PC-9 (cell line): ENCODE measurements at regions not wholly inside any gene's neighbourhood (a gene's known extent, or its start where the extent isn't known, plus 50 kb on each side); places are given as distances from the start of the nearest gene placed in this dataset.

Experiments used
- BruUV-seq: library from RNA; stranded (reverse); fragments of 400-500 nt; replicated peaks from 2 replicates; lab custom pipeline; 2021; lab: Mats Ljungman, UMichigan
- CTCF ChIA-PET: fragments of 300-600 bp; sonication (Branson Sonifier 250); formaldehyde crosslinking; loops from one replicate; lab custom pipeline; 2022; ENCODE audit warnings: antibody characterized with exemption; lab: Charles Lee
- POLR2A ChIA-PET: fragments of 300-600 bp; sonication (Branson Sonifier 250); formaldehyde crosslinking; loops from one replicate; lab custom pipeline; 2022; ENCODE audit warnings: antibody characterized with exemption; ENCODE audit not compliant: unreplicated experiment; lab: Charles Lee
- DNase-seq, 2 experiments: peaks; one replicate each; pipeline versions ENCODE4 v3.0.0 to v3.0.0-alpha.2; 2015 to 2022; ENCODE audit warnings: mixed read lengths in 1 of 2
- H2AFZ ChIP-seq: fragments of 200-600 bp; sonication (generic); 2 replicates; pipeline ENCODE4 v1.8.1; 2017; ENCODE audit warnings: antibody characterized with exemption
- H3F3A ChIP-seq: fragments of 200-600 bp; sonication (generic); 2 replicates; pipeline ENCODE4 v1.8.1; 2017; ENCODE audit warnings: antibody characterized with exemption, mild to moderate bottlenecking, low read depth; ENCODE audit not compliant: insufficient read depth
- H3K27ac ChIP-seq: fragments of 200-600 bp; sonication (generic); 2 replicates; pipeline ENCODE4 v1.6.1; 2016; ENCODE audit warnings: mixed run types
- H3K27me3 ChIP-seq: fragments of 200-600 bp; sonication (generic); 2 replicates; pipeline ENCODE4 v1.6.1; 2016; ENCODE audit warnings: low read depth, mixed run types; ENCODE audit not compliant: insufficient read depth
- H3K36me3 ChIP-seq: fragments of 200-600 bp; sonication (generic); 2 replicates; pipeline ENCODE4 v1.6.1; 2016; ENCODE audit warnings: low read depth, mixed run types
- H3K4me1 ChIP-seq: fragments of 200-600 bp; sonication (generic); replicated peaks from 2 replicates; pipeline ENCODE4 v1.6.1; 2016; ENCODE audit warnings: mixed run types; ENCODE audit not compliant: insufficient read depth
- H3K4me2 ChIP-seq: fragments of 200-600 bp; sonication (generic); 2 replicates; pipeline ENCODE4 v1.6.1; 2017; ENCODE audit warnings: mixed run types
- H3K4me3 ChIP-seq: fragments of 200-600 bp; sonication (generic); 2 replicates; pipeline ENCODE4 v1.6.1; 2016; ENCODE audit warnings: mixed run types
- H3K79me2 ChIP-seq: fragments of 200-600 bp; sonication (generic); 2 replicates; pipeline ENCODE4 v1.6.1; 2017; ENCODE audit warnings: low read depth, mixed run types
- H3K9me2 ChIP-seq: fragments of 200-600 bp; sonication (generic); 2 replicates; pipeline ENCODE4 v1.8.1; 2017; ENCODE audit warnings: mild to moderate bottlenecking; ENCODE audit not compliant: insufficient read depth
- H3K9me3 ChIP-seq: fragments of 200-600 bp; sonication (generic); 2 replicates; pipeline ENCODE4 v1.8.1; 2016; ENCODE audit warnings: low read depth; ENCODE audit not compliant: insufficient read depth
- H4K20me1 ChIP-seq: fragments of 200-600 bp; sonication (generic); 2 replicates; pipeline ENCODE4 v1.8.1; 2017; ENCODE audit not compliant: insufficient read depth
- EZH2 ChIP-seq: fragments of 200-600 bp; sonication (generic); IDR thresholded peaks from 2 replicates; pipeline ENCODE4 v1.8.0; 2017; ENCODE audit warnings: antibody characterized with exemption, low read depth
- intact Hi-C: fragments of 100-400 bp; cut with micrococcal nuclease; formaldehyde crosslinking; loops from one replicate; pipeline ENCODE4 v1.10.0; 2022; ENCODE audit not compliant: unreplicated experiment
- TF ChIP-seq, protein P1 (sequence below): fragments of 200-600 bp; sonication (generic); conservative IDR thresholded peaks from 2 replicates; pipeline ENCODE4 v1.6.1; 2017; ENCODE audit warnings: mixed run types, antibody characterized with exemption, mild to moderate bottlenecking, moderate library complexity

DNA sequence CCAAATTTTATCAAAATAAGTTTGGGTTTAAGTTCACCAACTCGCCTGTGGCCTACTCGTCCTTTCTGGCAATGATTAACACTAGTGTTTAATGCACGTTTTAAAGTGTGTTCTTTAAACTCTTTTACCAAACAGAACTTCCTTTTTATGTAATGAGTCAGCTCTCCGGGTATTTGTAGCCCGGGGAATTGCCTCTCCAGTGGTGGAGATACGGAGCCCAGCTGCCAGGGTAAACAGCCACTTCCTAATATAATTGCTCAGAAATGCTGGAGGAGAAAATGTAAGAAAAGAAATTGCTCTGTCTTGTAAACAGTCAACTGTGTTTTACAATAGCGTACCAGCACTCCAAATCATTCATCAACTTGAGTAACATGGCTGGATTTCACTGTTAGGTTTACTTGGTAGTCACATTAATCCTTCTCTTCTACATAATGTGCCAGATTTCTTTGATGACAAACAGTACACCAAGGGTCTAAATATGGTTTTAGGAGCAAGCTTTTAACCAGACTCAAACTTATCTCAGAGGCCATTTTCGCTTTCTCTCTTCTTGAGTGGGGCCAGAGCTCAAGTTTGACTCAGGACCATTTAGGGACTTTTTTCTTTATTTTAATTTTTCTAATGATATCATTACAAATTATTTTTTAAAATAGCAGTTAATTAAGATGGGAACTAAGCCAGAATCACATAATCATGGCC is 101.2 kb upstream of the SLC38A2 start:
- no peak for TF ChIP-seq EZH2
- TF ChIP-seq, protein P1, sequence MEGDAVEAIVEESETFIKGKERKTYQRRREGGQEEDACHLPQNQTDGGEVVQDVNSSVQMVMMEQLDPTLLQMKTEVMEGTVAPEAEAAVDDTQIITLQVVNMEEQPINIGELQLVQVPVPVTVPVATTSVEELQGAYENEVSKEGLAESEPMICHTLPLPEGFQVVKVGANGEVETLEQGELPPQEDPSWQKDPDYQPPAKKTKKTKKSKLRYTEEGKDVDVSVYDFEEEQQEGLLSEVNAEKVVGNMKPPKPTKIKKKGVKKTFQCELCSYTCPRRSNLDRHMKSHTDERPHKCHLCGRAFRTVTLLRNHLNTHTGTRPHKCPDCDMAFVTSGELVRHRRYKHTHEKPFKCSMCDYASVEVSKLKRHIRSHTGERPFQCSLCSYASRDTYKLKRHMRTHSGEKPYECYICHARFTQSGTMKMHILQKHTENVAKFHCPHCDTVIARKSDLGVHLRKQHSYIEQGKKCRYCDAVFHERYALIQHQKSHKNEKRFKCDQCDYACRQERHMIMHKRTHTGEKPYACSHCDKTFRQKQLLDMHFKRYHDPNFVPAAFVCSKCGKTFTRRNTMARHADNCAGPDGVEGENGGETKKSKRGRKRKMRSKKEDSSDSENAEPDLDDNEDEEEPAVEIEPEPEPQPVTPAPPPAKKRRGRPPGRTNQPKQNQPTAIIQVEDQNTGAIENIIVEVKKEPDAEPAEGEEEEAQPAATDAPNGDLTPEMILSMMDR, result no peak
- peak overlapping the region; percentile 61 for H3K4me2 ChIP-seq
- no peak overlapping the region for H2AFZ ChIP-seq
- no peaks in the 10 kb centered on the region for H3K79me2 ChIP-seq
- peaks cover 11% of the 10 kb centered on the region; the same call in 1 of the 2 replicates for H3K36me3 ChIP-seq
- H3K27me3 ChIP-seq, result no peaks in the 10 kb centered on the region
- H3K27ac ChIP-seq, result peak overlapping the region; percentile 85
- H3K9me2 ChIP-seq, result no peaks in the 10 kb centered on the region
- H3K9me3 ChIP-seq, result no peaks in the 10 kb centered on the region; the same call in 1 of the 2 replicates
- peak; percentile 68 to 91 for DNase-seq
- H3K4me1 ChIP-seq, result peaks cover 80% of the 10 kb centered on the region
- ChIA-PET POLR2A (interaction anchor here (0.7 kb wide), 1 partner anchor 18 kb away, joined by 7 read pairs; no protein-coding TSS in a partner anchor), CTCF (interaction anchor here (0.5 kb wide), 1 partner anchor 42 kb away, joined by 3 read pairs; no protein-coding TSS in a partner anchor)
- no peaks in the 10 kb centered on the region for H4K20me1 ChIP-seq
- peak overlapping the region; percentile 20; the same call in 1 of the 2 replicates for H3K4me3 ChIP-seq
- H3F3A ChIP-seq, result peaks cover 34% of the 10 kb centered on the region
- TSS peak; percentile 31 for BruUV-seq
- intact Hi-C loops, result loop anchor here (1.0 to 5.0 kb wide), 2 partner anchors 18 to 74 kb away; no protein-coding TSS in a partner anchor

DNA sequence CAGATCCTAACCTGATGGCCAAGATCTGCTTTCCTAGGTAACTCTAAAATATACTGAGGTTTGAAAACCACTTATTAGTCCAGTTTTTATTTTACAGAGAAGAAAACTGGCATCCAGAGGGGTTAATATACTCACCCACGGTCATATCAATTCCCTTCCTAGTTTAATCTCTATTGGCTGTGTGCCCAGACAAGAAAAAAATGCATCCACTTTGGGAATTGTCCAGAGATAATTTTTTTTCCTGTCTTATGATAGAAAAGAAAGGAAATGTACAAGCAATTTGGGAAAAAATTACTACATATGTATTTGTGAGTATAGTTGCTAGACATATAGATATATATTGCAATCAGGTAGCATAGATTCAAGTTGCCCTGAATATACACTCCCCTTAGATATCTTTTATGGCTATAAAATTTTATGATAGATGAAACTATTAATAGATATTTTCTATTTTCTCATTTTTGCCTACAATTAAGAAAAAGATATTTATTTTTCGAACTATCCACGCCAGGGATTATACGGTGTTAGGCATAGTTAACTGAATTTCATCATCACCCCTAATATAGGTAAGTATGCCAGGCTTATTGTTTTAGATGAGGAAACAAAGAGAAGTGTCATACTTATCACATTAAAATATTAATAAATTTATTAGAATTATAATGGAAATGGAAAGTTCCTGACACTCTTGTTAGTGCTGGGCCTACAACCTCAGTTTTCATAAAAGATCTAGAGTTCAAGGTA is 100.5 kb upstream of the SLC38A2 start:
- H3K27ac ChIP-seq, result peak overlapping the region; percentile 85
- H3F3A ChIP-seq, result peaks cover 34% of the 10 kb centered on the region
- TF ChIP-seq EZH2, result no peak
- TF ChIP-seq, protein P1, result no peak
- peaks cover 11% of the 10 kb centered on the region; the same call in 1 of the 2 replicates for H3K36me3 ChIP-seq
- POLR2A ChIA-PET, result interaction anchor here (0.7 kb wide), 1 partner anchor 17 kb away, joined by 7 read pairs; no protein-coding TSS in a partner anchor
- no peaks in the 10 kb centered on the region for H3K79me2 ChIP-seq
- DNase-seq, result peak in 1 of 2 experiments; percentile 44
- H3K9me2 ChIP-seq, result no peaks in the 10 kb centered on the region
- no peaks in the 10 kb centered on the region for H3K27me3 ChIP-seq
- CTCF ChIA-PET, result no interaction called here
- peak overlapping the region; percentile 61 for H3K4me2 ChIP-seq
- no peak overlapping the region for H2AFZ ChIP-seq
- H3K9me3 ChIP-seq, result no peaks in the 10 kb centered on the region; the same call in 1 of the 2 replicates
- BruUV-seq, result no TSS peak
- intact Hi-C loops, result loop anchor here (1.0 to 5.0 kb wide), 2 partner anchors 18 to 74 kb away; no protein-coding TSS in a partner anchor
- H4K20me1 ChIP-seq, result no peaks in the 10 kb centered on the region
- H3K4me3 ChIP-seq, result no peak overlapping the region
- H3K4me1 ChIP-seq, result peaks cover 84% of the 10 kb centered on the region

DNA sequence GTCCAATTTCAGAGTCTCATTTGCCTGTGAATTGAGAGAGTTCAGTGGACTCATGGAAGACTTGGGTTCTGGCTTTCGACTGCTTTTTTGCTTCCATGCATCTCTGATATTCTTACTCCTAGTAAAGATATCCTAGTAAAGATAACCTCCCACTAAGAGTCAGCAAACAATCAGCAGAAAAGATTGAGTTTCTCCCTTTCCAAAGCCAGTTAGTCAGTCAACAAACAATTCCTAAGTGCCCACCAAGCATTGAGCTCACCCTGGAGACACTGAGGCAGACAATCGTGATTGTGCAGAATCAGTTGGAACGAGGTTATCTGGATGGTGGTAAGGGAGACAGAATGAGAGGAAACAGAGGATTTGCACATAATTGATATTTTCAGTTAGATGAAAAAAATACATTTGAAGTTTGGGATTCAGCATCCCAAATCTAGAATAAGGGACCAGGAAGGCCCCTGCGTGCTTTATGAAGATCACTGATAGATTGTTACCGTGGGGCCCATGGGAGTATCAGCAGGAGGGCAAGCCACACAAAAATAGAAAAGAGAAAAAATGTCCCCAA is 99.7 kb upstream of the SLC38A2 start:
- peaks cover 78% of the 10 kb centered on the region for H3K4me1 ChIP-seq
- no peak overlapping the region for H3K4me3 ChIP-seq
- H4K20me1 ChIP-seq, result no peaks in the 10 kb centered on the region
- ChIA-PET CTCF (no interaction called here), POLR2A (no interaction called here)
- H3K9me2 ChIP-seq, result no peaks in the 10 kb centered on the region
- no peaks in the 10 kb centered on the region for H3K27me3 ChIP-seq
- intact Hi-C loops, result loop anchor here (5.0 kb wide), 1 partner anchor 75 kb away; no protein-coding TSS in a partner anchor
- H2AFZ ChIP-seq, result no peak overlapping the region
- DNase-seq, result no peak
- H3K79me2 ChIP-seq, result no peaks in the 10 kb centered on the region
- H3F3A ChIP-seq, result peaks cover 34% of the 10 kb centered on the region
- peaks cover 1% of the 10 kb centered on the region; the same call in 1 of the 2 replicates for H3K9me3 ChIP-seq
- TF ChIP-seq, protein P1, result no peak
- TF ChIP-seq EZH2, result no peak
- BruUV-seq, result no TSS peak
- H3K36me3 ChIP-seq, result peaks cover 11% of the 10 kb centered on the region; the same call in 1 of the 2 replicates
- peak overlapping the region; percentile 85 for H3K27ac ChIP-seq
- H3K4me2 ChIP-seq, result peak overlapping the region; percentile 61
